NCI-H82 treated with DMSO at 0.1 percent for 48 hours (cell line): ENCODE measurements at regions not wholly inside any gene's neighbourhood (a gene's known extent, or its start where the extent isn't known, plus 50 kb on each side); places are given as distances from the start of the nearest gene placed in this dataset.

ENCODE experiments used
- DNase-seq: peaks from one replicate; lab custom pipeline; 2025; ENCODE audit not compliant: unreplicated experiment; lab: John Stamatoyannopoulos, UW

DNA sequence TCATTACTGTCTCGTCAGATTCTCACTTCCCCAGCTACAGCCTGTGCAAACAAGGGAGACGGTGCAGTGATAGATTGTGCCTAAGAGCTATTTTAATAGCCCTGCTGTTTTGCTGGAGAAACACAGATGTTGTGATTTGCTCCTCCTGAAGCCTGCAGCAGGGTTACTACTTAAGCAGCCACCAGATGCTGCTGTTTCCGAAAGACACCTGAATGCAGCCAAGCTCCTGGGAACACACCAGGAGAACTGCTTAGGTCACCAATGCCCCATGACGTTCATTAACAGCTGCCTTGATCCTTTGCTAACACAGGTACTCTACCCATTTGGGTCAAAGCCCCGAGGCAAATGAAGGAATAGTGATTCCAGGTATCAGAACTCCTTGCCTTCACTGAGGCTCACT, 411.8 kb upstream of the DAB1 start:
- peak; percentile 28 for DNase-seq

DNA sequence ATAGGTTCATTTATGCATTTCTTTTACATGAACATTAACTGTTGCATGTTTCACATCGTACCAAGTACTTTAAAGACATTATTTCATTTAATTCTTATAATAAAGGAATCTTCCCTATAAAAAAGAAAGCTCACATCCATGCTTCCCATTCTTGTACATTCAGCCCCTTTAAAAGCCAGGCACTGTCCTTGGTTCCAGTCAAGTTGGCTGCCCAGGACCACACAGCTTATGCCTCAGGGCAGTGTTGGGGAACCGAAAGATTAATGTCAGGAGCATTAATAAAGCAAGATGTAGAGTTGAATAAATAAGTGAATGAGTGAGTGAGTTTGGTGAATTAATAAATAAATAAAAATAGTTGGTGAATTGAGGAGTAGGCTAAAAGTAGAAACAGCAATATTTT, 409.4 kb upstream of the DAB1 start:
- DNase-seq: no peak

DNA sequence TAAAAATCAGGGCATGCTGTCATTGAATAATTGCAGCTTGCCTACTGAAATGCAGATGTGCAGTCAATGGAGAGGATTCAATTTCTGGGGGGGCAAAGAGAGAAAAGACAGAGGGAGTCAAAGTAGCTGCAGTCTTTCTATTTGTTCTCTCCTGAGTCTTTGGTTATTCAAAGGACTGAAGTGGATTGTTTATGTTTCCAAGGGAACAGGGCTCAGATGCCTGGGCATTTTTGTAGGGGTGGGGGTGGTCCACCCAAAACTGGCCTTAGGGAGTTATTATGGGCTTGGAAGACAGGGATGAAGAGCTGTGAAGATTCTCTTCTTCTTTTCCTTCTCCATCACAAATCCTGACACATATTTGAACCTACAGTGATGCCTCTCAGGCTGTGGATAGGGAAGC, 408.8 kb upstream of the DAB1 start:
- no peak for DNase-seq

DNA sequence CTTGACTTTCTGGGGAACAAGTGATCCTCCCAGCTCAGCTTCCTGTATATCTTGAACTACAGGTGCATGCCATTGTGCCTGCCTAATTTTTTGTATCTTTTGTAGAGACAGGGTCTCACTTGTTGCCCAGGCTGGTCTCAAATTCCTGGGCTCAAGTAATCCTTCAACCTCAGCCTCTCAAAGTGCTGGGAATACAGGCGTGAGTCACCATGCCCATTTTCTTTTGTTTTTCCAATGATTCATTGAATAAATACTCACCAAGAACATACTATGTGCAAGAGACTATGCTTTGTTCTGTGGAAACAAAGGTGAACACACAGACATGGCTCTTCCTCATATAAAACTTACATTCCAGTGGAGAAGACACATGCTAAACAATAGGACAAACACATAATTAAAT, 407.8 kb upstream of the DAB1 start:
- DNase-seq: no peak

DNA sequence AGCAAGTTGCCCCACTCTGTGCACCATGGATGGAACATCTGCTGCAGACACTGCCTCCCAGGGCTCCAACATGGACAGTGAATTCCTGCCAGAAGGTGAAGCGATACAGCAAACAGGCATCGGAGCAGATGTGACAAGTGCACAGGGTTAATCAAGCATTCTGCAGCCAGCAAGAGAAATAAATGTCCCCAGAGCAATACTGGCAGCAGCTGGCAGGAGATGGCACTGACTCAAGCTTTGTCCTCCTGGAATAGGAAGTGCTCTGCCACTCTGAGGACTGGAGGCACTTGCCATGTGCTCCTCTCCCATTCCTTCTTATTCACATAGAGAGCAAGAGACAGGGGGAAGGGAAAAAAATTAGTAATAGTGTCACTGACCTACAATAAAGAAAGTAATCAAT, 402.7 kb upstream of the DAB1 start:
- DNase-seq: no peak

DNA sequence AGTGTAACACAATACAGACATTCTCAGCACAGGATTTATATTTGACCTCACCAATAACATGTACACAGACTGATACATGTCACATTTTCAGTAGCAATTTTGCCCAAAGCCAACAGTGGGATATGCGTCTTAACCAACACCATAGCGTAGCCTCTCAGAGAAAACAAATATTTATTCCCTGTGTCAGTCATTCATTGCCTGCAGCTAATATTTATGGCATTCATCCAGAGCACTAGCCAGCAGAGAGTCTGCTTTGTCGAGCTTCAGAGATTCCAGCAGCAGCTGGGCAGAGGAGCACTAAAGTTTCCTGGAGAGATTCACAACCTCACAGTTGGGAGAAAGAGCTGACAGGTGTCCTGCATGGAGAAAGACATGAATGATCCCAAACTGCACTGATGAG, 400.7 kb upstream of the DAB1 start:
- DNase-seq: no peak

DNA sequence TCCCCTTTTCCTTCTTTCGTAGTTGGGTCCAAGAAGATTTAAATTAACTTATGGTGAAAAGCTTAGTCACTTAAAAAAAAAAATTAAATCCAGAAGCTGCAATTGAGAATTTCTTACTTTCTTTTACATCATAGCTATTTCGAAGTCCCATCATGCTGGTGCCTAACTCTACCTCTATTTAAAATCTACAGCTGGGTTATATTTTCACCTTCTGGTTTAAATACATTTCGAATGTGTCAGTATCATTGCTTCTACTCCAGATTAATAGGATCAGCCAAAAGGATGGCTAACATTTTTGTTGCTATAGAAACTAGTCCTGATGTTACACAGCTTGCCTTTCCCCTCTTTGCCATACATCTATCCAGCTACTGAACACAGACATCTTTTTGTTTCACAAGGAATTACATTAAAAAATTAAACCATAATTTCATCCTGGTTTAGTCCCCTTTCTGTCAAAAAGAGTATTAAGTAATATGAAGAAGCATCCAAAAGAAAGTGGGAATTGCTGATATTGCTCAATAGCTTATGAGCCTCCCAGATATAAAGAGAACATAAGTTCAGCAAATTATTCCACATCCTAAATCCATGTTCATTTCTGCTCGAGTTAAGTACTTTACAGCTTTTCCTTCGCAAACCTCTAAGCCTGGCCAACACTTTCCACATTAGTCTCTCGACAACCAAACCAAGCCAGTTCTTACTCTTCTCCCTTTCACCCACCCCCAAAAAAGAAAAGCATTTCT, 396.7 kb upstream of the DAB1 start:
- no peak for DNase-seq

DNA sequence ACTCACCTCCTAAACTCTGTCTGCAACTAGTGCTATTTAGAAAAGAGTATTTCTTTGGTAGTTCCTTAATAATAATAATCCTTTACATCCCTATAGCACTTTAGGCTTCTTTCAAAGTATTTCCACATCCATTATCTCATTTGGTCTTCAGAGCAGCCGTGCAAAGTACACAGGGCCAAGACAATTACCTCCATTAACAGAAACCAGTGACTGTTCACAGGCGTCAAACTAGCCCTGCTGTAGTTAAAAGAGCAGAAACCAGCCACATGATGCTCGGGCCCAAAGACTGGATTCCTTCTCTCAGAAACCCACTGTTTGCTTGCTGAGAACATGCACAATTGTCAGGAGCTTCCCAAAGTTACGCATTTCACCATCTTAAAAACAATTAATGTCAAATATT, 396.0 kb upstream of the DAB1 start:
- no peak for DNase-seq

DNA sequence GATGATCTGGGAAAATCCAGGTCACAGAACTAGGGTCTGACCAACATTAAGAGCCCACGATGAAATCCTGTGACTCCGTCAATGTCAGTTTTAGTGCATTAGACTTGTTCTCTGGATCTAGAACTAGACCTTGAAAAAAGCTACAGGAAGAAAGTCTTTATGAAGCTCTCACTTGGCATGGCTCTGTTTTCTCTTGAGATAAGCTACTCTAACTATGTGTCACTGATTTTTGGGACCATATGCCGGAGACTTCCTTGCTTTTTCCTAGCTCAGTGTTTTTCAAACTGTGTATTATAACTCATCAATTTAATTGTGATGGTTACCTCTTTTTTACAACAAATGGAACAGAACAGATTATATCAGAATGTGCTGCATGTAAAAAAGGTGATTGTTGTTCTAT, 379.7 kb upstream of the DAB1 start:
- DNase-seq: no peak

DNA sequence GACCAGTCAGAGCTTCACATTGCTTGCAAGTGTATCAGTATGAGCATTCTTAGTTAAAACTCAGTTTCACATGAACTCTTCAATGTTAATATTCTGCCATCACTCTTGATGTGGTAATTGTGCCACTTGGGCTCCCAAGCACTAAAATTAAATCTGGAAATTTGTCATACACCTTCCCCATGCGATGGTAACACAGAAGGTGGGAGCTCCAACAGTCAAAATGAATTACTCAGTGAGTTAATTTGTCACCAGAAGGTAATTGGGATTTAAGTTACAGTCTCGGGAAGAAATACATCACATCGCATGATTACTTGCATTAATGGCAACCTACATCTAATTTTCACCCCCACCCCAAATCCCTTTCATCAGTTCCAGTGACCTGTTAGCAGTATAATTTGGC, 376.5 kb upstream of the DAB1 start:
- DNase-seq: peak; percentile 38

DNA sequence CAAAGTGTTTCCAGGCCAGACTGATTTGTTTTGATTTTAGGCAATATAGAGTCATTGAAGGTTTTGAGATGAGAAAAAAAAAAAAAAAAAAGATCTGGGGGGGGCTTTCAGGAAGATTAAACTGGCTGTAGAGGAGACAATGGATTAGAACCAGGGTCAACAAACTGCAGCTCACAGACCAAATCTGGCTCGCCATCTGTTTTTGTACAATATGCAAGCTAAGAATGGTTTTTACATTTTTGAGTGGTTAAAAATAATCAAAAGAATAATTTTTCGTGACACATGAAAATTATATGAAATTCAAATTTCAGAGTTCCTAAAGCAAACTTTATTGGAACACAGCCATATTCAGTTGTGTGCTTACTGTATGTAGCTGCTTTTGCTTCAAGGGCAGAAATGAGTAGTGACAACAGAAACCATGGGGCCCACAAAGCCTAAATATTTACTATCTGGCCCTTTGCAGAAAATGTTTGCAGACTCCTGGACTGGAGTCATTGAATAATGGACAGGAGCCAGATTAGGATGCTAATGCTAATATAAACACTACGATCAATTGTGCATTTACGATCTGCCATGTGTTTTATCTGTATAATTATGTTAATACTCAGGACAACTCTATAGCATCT, 375.7 kb upstream of the DAB1 start:
- peak; percentile 81 for DNase-seq

DNA sequence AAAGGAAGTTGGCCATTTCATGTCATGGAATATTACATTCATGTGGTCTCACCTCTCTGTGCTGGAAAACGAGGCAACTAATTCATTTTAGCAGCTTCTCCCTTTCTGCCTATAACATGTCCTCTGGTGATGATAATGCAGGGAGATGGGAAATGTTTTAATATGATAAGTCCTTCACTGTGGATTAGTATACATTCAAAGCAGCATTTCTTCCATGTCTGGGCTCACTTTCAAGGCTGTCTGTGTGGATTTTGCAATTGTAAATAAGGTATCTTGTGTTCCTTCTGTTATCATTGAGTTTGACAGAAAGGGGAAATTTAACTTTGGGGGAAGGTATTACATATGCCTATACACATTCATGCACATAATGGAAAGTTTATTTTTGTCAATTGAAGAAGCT, 374.7 kb upstream of the DAB1 start:
- DNase-seq: no peak

DNA sequence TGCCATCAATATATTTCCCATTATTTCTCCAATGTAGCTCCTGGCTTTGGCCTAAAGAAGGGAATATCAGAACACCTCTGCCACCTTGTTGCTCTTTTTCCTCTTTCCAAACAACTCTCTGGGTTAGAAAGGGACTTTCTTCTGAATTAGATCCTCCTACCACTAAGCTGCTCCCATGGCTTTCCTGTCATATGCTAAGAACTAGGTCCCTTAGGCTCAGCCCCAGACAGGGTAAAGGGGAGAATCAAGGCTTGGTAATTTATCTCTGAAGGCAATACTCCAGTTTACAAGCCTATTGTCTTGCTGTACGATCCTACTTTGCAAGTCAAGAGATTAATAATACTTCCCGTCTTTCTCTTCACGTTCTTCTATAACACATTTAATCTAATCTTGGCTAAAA, 373.2 kb upstream of the DAB1 start:
- DNase-seq: peak; percentile 56

DNA sequence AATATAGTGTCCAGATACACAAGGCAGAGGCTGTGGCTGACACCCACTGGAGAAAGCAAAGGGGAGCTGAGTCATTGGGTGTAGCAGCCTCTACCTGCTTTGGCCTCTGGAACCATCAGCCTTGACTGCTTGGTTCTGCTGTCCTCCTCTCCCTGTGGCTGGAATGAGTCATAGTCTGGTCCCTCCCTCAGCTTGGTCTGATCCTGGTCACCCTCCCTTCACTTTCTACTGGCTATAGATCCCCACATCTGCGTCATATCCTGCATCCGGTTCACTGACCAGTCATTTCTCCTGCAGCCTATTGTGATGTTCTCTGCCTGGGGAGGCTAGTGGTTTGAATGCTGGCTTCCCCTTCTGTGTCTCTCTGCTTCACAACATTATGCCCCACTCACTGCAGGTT, 372.8 kb upstream of the DAB1 start:
- DNase-seq: no peak

DNA sequence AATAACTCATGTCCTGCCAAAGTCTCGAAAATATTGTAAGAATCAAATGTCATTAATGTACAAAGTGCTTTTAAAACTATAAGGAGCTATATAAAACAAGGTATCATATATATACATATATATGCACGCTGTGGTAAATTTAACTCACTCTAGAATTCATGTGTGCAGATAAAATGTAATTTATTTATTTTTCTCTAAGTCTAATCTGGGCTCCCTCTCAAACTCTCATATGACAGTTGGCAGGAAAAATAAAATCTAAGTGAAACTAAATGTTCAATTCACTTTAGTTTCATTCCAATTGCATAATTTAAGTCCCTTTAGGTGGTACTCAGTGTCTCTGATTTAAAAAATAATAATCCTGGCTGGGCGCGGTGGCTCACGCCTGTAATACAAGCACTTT, 372.0 kb upstream of the DAB1 start:
- DNase-seq: no peak

DNA sequence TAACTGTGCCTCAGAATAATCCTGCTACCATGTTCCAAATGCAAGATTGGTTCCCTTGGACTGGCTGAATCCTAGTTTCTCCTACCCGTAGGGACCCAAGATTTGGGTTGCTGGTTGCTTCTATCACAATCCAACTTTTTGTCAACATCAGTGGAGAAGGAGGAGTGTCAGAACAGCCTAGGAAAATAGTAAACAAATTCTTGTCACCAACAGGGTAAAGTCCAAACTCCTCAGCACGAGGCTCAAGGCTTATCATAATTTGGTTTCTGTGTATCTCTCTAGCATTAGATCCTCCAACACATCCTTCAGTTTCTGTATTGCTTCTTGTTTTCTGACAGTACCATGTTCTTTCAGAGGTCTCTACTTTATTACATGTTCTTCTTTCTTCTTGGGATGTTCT, 370.2 kb upstream of the DAB1 start:
- DNase-seq: no peak

DNA sequence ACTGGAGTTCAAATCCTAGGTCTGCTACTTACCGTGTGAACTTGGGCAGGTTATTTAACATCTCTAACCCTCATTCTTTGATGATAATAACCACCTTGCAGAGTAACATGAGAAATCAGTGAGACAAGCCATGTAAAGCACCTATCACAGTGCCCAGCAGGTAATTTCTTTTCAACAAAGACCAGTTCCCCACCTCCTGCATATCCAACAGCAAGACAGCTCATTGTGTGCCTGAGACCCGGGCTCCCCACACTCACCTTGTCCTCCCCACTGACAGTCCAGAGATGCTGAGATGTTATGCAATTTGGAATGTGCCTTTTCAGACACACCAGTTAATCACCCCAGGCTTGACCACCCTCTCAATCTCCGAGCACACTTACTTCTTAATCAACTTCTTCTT, 367.6 kb upstream of the DAB1 start:
- DNase-seq: no peak

DNA sequence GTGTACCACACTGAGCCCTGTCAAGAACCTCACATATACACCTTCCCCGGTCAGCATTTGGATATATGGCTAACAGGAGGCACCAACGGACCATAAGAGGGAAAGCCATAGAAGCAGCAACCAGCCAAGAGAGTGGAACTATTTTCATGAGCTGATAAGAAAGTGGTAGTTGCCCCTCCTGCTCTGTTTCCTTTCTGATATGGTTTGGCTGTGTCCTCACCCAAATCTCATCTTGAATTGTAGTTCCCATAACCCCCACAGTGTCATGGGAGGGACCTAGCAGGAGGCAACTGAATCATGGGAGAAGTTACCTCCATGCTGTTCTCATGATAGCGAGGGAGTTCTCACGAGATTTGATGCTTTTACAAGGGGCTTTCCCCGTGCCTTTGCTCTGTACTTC, 366.1 kb upstream of the DAB1 start:
- no peak for DNase-seq

DNA sequence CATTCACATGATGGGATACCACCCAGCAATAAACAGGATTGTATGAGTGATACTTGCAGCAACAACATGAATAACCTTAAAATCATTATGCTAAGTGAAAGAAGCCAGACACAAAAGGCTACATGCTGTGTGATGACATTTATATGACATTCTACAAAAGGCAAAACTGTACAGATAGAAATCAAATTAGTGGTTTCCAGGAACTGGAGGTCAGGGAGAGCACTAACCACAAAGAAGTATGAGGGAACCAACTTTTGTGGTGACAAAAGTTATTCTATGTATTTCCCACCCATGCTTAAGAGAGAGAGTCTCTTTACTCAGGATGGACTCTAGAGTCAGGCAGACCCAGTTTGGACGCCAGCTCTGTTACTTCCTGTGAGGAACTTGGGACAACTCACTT, 364.5 kb upstream of the DAB1 start:
- DNase-seq: no peak

DNA sequence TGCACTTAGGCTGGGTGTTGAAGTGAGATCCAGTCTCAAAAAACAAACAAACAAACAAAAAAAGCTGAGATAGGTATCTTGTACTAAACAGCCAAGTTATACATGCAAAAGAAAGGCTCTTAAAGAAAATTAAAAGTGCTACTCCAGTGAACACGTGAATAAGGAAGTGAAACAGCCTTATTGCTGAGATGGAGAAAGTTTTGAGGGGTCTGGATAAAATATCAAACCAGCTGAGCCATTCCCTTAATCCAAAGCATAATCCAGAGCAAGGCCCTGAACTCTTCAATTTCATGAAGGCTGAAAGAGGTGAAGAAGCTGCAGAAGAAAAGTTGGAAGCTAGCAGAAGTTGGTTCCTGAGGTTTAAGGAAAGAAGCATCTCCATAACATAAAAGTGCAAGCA, 360.5 kb upstream of the DAB1 start:
- no peak for DNase-seq

DNA sequence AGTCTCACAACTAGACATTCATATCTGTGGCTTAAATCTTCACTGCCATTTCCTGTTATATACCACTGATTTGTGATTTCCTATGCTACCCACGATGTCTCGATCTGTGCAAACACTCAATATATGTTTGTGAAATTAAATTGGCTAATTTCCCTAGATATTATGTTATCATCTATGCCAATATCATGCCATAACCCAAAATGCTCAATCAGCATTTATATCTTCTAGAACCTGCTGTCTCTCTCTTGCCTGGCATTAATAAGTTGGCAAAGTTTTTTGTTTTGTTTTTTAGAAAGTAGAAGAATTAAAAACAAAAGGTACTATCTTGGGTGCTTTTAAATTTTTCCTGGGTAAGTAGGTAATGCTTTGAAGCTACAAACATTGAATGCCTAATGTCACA, 358.5 kb upstream of the DAB1 start:
- no peak for DNase-seq

DNA sequence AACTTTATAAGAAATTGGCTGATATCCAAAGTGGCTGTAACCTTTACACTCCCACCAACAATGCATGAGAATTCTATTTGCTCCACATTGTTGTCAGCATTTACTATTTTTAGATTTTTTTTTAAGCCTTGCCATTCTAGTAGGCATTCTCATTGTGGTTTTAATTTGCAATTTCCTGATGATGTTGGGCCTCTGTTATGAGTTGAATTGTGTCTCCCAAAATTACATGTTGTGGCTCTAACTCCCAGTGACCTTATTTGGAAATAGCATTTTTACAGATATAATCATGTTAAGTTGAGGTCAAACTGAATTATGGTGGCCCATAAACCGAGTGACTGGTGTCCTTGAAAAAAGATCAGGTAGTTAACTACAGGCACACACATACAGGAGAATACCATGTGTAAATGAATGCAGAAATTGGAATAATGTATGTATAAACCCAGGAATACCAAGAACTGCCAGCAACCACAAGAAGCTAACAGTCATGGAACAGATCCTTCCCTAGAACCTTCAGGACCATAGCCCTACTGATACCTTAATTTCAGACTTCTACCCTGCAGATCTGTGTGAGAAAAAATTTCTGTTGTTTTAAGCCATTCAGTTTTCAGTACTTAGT, 348.8 kb upstream of the DAB1 start:
- DNase-seq: no peak

DNA sequence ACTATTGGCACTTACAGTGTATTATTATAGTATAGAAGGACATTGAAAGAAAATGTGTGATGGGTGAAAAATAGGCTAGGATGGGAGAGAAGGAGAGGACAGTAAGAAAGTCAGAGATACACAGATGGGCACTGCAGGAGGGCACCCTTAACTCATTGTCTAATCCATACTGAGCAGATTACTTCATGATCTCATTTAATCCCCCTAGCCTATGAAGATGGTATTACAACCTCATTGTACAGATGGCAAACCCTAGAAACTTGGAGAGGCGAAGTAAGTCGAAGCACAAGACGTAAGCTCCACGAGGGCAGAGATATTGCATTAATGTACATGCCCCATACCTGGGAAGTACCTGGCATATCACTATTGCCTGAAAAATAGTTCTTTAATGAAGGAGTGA, 346.9 kb upstream of the DAB1 start:
- peak; percentile 99 for DNase-seq
